ENCODE measurements at regions not wholly inside any gene's neighbourhood (a gene's known extent, or its start where the extent isn't known, plus 50 kb on each side); places are given as distances from the start of the nearest gene placed in this dataset.

- CTCF ChIA-PET: no interaction called here
- Histone ChIP-seq H3K4me3 (ENCODE audit: low read depth in 2 of 2, low read length in 2 of 2) (no peak overlapping the region), H3K9me3 (ENCODE audit: control insufficient read depth, insufficient read depth, low read depth, low read length) (no peaks in the 10 kb centered on the region), H3K36me3 (ENCODE audit: control insufficient read depth, insufficient read depth, low read length) (no peaks in the 10 kb centered on the region), H3K27me3 (ENCODE audit: control insufficient read depth, insufficient read depth, low read length) (peaks cover 4% of the 10 kb centered on the region; the same call in 1 of the 2 replicates), H3K4me1 (ENCODE audit: control insufficient read depth, insufficient read depth, low read length) (no peaks in the 10 kb centered on the region), H3K27ac (ENCODE audit: low read length) (no peak overlapping the region)
- no peak for DNase-seq (ENCODE audit: low read depth, low spot score)
- intact Hi-C loops (cut with micrococcal nuclease; ENCODE audit: unreplicated experiment): no loop called here
- POLR2A ChIA-PET: no interaction called here
- TF ChIP-seq SIN3A (IDR thresholded peaks at IDR 0.05; ENCODE audit: borderline replicate concordance, insufficient read depth, low read depth, low read length): no peak
- TF ChIP-seq REST (IDR thresholded peaks at IDR 0.05; ENCODE audit: insufficient read depth in 1 of 2, low read depth in 2 of 2, low read length in 1 of 2): no peak
- in situ Hi-C loops (cut with HindIII; ENCODE audit: low pct_unique_long_range_greater_than_20kb, low sequenced_read_pairs): no loop called here
- no TSS peak for BruUV-seq (replicated peaks)
- no peak for ATAC-seq
Measured at GRCh38 chr20:60274717-60275116, 316.5 kb downstream of the CDH26 start.

- Histone ChIP-seq H3K4me3 (ENCODE audit: low read depth in 2 of 2, low read length in 2 of 2) (no peak overlapping the region), H3K4me1 (ENCODE audit: control insufficient read depth, insufficient read depth, low read length) (no peaks in the 10 kb centered on the region), H3K9me3 (ENCODE audit: control insufficient read depth, insufficient read depth, low read depth, low read length) (peaks cover 7% of the 10 kb centered on the region; the same call in 1 of the 2 replicates), H3K27me3 (ENCODE audit: control insufficient read depth, insufficient read depth, low read length) (no peaks in the 10 kb centered on the region), H3K27ac (ENCODE audit: low read length) (no peak overlapping the region), H3K36me3 (ENCODE audit: control insufficient read depth, insufficient read depth, low read length) (no peaks in the 10 kb centered on the region)
- DNase-seq (ENCODE audit: low read depth, low spot score) (no peak), ATAC-seq (no peak)
- intact Hi-C loops (cut with micrococcal nuclease; ENCODE audit: unreplicated experiment): no loop called here
- in situ Hi-C loops (cut with HindIII; ENCODE audit: low pct_unique_long_range_greater_than_20kb, low sequenced_read_pairs): no loop called here
- ChIA-PET POLR2A (no interaction called here), CTCF (no interaction called here)
- TF ChIP-seq TCF7L2 (IDR thresholded peaks at IDR 0.05; ENCODE audit: low read depth, low read length) (no peak), SIN3A (IDR thresholded peaks at IDR 0.05; ENCODE audit: borderline replicate concordance, insufficient read depth, low read depth, low read length) (no peak), POLR2AphosphoS5 (IDR thresholded peaks at IDR 0.05; ENCODE audit: low read depth, low read length) (no peak), REST (IDR thresholded peaks at IDR 0.05; ENCODE audit: insufficient read depth in 1 of 2, low read depth in 2 of 2, low read length in 1 of 2) (no peak), CTCF (IDR thresholded peaks at IDR 0.05) (no peak)
- no TSS peak for BruUV-seq (replicated peaks)
Measured at GRCh38 chr20:60281295-60281694, 323.1 kb downstream of the CDH26 start.

Data from Panc1 (cell line).